Kidney epithelial cell (primary cell): ENCODE measurements at regions not wholly inside any gene's neighbourhood (a gene's known extent, or its start where the extent isn't known, plus 50 kb on each side); places are given as distances from the start of the nearest gene placed in this dataset.

Experiments
- DNase-seq: peaks from one replicate; pipeline ENCODE4 v3.0.0-alpha.2; 2010; ENCODE audit warnings: low read depth
- H3K27me3 ChIP-seq: 2 replicates; pipeline ENCODE4 v1.6.0; 2011; ENCODE audit warnings: low read length; ENCODE audit not compliant: control insufficient read depth, insufficient read depth
- H3K36me3 ChIP-seq: 2 replicates; pipeline ENCODE4 v1.5.1; 2011; ENCODE audit warnings: low read length; ENCODE audit not compliant: control insufficient read depth, insufficient read depth
- H3K4me3 ChIP-seq: 2 replicates; pipeline ENCODE4 v1.5.1; 2011; ENCODE audit warnings: low read depth, mild to moderate bottlenecking, control low read depth, low read length
- CTCF ChIP-seq: IDR thresholded peaks from 2 replicates; pipeline ENCODE4 v1.5.1; 2011; ENCODE audit warnings: mild to moderate bottlenecking, moderate library complexity, low read length, control low read depth, inconsistent platforms; ENCODE audit not compliant: insufficient read depth, poor library complexity, severe bottlenecking

GRCh38 chr11:116461789-116462188 is 311.0 kb downstream of the BUD13 start:
- Histone ChIP-seq H3K4me3 (no peak overlapping the region), H3K36me3 (no peaks in the 10 kb centered on the region), H3K27me3 (peaks cover 4% of the 10 kb centered on the region)
- DNase-seq = no peak
- no peak for TF ChIP-seq CTCF

GRCh38 chr11:116460156-116460920 is 312.4 kb downstream of the BUD13 start:
- Histone ChIP-seq H3K27me3 (peaks cover 4% of the 10 kb centered on the region), H3K4me3 (no peak overlapping the region), H3K36me3 (no peaks in the 10 kb centered on the region)
- DNase-seq = no peak
- no peak for TF ChIP-seq CTCF

- Histone ChIP-seq H3K36me3 (no peaks in the 10 kb centered on the region), H3K27me3 (peaks cover 4% of the 10 kb centered on the region), H3K4me3 (no peak overlapping the region)
- DNase-seq = no peak
- TF ChIP-seq CTCF = no peak
Observed at GRCh38 chr11:116459185-116460045, 313.4 kb downstream of the BUD13 start.

GRCh38 chr11:116458546-116458945 is 314.2 kb downstream of the BUD13 start:
- Histone ChIP-seq H3K27me3 (peaks cover 4% of the 10 kb centered on the region), H3K4me3 (no peak overlapping the region), H3K36me3 (no peaks in the 10 kb centered on the region)
- DNase-seq = no peak
- no peak for TF ChIP-seq CTCF

- no peak overlapping the region for H3K4me3 ChIP-seq
- DNase-seq = no peak
- peaks cover 4% of the 10 kb centered on the region for H3K27me3 ChIP-seq
- no peaks in the 10 kb centered on the region for H3K36me3 ChIP-seq
- TF ChIP-seq CTCF = no peak
Observed at GRCh38 chr11:116457336-116458007, 315.3 kb downstream of the BUD13 start.
